ENCODE measurements at regions not wholly inside any gene's neighbourhood (a gene's known extent, or its start where the extent isn't known, plus 50 kb on each side); places are given as distances from the start of the nearest gene placed in this dataset.

GRCh38 chr12:90229407-90230170 lies 521.0 kb upstream of the ATP2B1 start:
- no peaks in the 10 kb centered on the region for H3K36me3 Mint-ChIP-seq (ENCODE audit: insufficient read depth, unreplicated experiment)
- no TSS peak for BruUV-seq (replicated peaks)
- H3K4me1 Mint-ChIP-seq (ENCODE audit: low read depth, unreplicated experiment): no peaks in the 10 kb centered on the region
- intact Hi-C loops (cut with micrococcal nuclease; ENCODE audit: unreplicated experiment): no loop called here
- H3K9me3 Mint-ChIP-seq (ENCODE audit: low read depth, unreplicated experiment): peaks cover 6% of the 10 kb centered on the region
- DNase-seq: no peak
- H3K4me3 Mint-ChIP-seq (ENCODE audit: low read depth, unreplicated experiment): no peak overlapping the region
- no peak for TF ChIP-seq CTCF (IDR thresholded peaks at IDR 0.05; ENCODE audit: unreplicated experiment)
- H3K27ac Mint-ChIP-seq (ENCODE audit: unreplicated experiment): no peak overlapping the region
- CTCF ChIA-PET: no interaction called here
- H3K27me3 Mint-ChIP-seq (ENCODE audit: unreplicated experiment): no peaks in the 10 kb centered on the region

GRCh38 chr12:90226211-90226610 lies 517.6 kb upstream of the ATP2B1 start:
- no peak for TF ChIP-seq CTCF (IDR thresholded peaks at IDR 0.05; ENCODE audit: unreplicated experiment)
- no TSS peak for BruUV-seq (replicated peaks)
- Mint-ChIP-seq H3K27ac (ENCODE audit: unreplicated experiment) (no peak overlapping the region), H3K36me3 (ENCODE audit: insufficient read depth, unreplicated experiment) (no peaks in the 10 kb centered on the region), H3K4me1 (ENCODE audit: low read depth, unreplicated experiment) (no peaks in the 10 kb centered on the region), H3K9me3 (ENCODE audit: low read depth, unreplicated experiment) (peaks cover under 1% of the 10 kb centered on the region), H3K27me3 (ENCODE audit: unreplicated experiment) (no peaks in the 10 kb centered on the region), H3K4me3 (ENCODE audit: low read depth, unreplicated experiment) (no peak overlapping the region)
- intact Hi-C loops (cut with micrococcal nuclease; ENCODE audit: unreplicated experiment): no loop called here
- CTCF ChIA-PET: no interaction called here
- DNase-seq: no peak

GRCh38 chr12:90216815-90217214 lies 508.2 kb upstream of the ATP2B1 start:
- TF ChIP-seq CTCF (IDR thresholded peaks at IDR 0.05; ENCODE audit: unreplicated experiment): no peak
- intact Hi-C loops (cut with micrococcal nuclease; ENCODE audit: unreplicated experiment): no loop called here
- CTCF ChIA-PET: no interaction called here
- no peaks in the 10 kb centered on the region for H3K27me3 Mint-ChIP-seq (ENCODE audit: unreplicated experiment)
- H3K36me3 Mint-ChIP-seq (ENCODE audit: insufficient read depth, unreplicated experiment): no peaks in the 10 kb centered on the region
- H3K9me3 Mint-ChIP-seq (ENCODE audit: low read depth, unreplicated experiment): peaks cover 3% of the 10 kb centered on the region
- DNase-seq: peak; percentile 22
- no TSS peak for BruUV-seq (replicated peaks)
- H3K4me1 Mint-ChIP-seq (ENCODE audit: low read depth, unreplicated experiment): peaks cover 6% of the 10 kb centered on the region
- H3K27ac Mint-ChIP-seq (ENCODE audit: unreplicated experiment): no peak overlapping the region
- no peak overlapping the region for H3K4me3 Mint-ChIP-seq (ENCODE audit: low read depth, unreplicated experiment)

GRCh38 chr12:90216020-90216552 lies 507.4 kb upstream of the ATP2B1 start:
- BruUV-seq (replicated peaks): no TSS peak
- H3K4me3 Mint-ChIP-seq (ENCODE audit: low read depth, unreplicated experiment): no peak overlapping the region

More at GRCh38 chr12:90216020-90216552, 507.4 kb upstream of the ATP2B1 start:
- H3K36me3 Mint-ChIP-seq (ENCODE audit: insufficient read depth, unreplicated experiment): no peaks in the 10 kb centered on the region
- CTCF ChIA-PET: no interaction called here
- H3K27ac Mint-ChIP-seq (ENCODE audit: unreplicated experiment): no peak overlapping the region
- no peak for DNase-seq
- H3K4me1 Mint-ChIP-seq (ENCODE audit: low read depth, unreplicated experiment): peaks cover 6% of the 10 kb centered on the region
- no peak for TF ChIP-seq CTCF (IDR thresholded peaks at IDR 0.05; ENCODE audit: unreplicated experiment)
- no peaks in the 10 kb centered on the region for H3K27me3 Mint-ChIP-seq (ENCODE audit: unreplicated experiment)
- H3K9me3 Mint-ChIP-seq (ENCODE audit: low read depth, unreplicated experiment): peaks cover 3% of the 10 kb centered on the region
- intact Hi-C loops (cut with micrococcal nuclease; ENCODE audit: unreplicated experiment): no loop called here
